GM12874 (cell line): ENCODE measurements at regions not wholly inside any gene's neighbourhood (a gene's known extent, or its start where the extent isn't known, plus 50 kb on each side); places are given as distances from the start of the nearest gene placed in this dataset.

ENCODE experiments used
- CTCF ChIP-seq: IDR thresholded peaks from 2 replicates; pipeline ENCODE4 v1.5.1; 2011; ENCODE audit warnings: low read depth, mild to moderate bottlenecking, control low read depth, low read length, moderate library complexity; ENCODE audit not compliant: insufficient read depth

DNA sequence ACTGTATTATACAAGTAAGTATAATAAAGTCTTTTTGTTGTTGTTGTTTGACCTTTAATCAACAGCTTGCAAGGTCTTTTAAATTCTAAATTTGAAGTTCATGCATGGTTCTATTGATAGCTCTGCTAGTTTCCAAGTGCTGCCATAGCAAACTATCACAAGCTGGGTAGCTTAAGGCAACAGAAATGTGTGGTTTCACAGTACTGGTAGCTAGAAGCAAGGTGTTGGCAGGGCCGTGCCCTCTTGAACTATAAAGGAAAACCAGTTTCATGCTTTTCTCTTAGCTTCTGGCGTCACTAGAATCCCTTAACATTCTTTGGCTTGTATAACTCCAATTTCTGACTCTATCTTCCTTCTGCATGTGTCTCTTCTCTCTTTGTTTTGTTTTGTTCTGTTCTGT lies 1021.9 kb upstream of the AUTS2 start:
- no peak for TF ChIP-seq CTCF

GRCh38 chr7:68581417-68581816 lies 1016.9 kb upstream of the AUTS2 start:
- TF ChIP-seq CTCF, result no peak

DNA sequence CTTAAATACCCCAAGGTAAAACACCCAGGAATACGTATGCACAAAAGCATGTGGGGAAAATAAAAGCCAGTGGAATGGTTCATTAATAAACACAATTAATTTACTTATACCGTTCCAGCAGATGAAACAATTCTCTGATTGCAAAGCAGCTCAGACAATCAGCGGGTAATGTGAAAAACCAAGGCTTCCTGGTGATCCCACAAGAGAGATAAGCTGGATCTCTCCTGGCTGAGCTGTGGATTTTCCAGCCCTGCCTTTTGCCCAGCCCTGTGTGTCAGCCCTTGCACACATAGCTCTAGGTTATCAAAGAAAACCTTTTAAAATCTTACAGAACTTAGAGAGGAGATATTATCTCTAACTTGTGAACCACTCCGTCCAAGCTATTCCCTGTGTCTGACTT lies 1010.7 kb upstream of the AUTS2 start:
- no peak for TF ChIP-seq CTCF

DNA sequence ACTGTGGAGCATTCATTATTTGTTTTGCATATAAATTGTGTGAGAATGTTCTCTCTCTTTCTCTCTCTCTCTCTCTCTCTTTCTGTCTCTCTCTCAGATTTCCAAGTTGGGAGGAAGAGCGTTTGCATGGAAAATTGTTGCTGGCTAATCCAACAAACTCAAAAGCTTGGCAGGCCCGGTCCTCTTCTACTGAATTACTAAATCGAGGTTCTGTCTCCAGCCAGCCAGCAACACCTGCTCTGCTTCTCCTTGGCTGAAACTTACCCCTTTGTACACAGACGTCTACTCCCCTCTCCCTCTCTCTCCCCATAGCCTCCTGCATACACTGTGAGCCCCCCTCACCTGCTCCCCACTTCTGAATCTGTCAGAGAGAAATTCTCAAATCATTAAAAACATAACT lies 996.4 kb upstream of the AUTS2 start:
- no peak for TF ChIP-seq CTCF

DNA sequence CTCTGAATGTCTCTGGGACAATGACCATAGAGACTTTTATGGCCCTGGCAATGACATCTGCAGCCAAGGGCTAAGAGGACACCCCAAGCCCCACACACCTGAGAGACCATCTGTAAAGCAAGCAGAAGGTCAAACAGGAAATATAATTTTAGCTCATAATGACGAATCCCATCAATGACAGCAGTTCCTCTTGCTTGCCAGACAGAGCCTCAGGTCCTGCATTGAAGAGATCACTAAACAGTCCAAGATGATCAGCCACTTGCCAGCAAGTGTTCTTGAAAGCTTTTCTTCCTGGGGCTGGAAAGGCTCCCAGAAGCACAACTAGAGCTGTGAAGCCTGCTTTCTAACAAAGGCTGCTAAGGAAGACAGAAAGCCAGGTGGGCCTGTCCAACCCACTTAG lies 993.7 kb upstream of the AUTS2 start:
- TF ChIP-seq CTCF, result no peak

DNA sequence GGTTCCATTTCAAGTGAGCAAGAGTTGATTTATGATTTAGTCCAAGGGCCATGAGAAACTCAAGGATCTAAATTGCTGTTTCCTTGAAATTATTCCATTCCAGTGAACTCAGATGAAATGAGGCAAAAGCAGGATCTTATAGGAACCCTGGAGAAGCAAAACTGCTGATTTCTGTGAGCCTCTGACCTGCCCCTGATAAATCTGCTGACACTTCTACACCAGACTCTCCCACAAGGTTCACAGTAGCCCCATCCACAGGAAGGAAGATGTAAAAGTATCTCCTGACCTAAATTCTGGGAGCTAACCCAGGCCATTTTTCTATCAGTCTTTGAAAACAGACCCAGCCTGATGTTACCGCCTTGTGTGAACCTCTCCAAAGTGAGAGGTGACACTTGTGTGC lies 987.6 kb upstream of the AUTS2 start:
- no peak for TF ChIP-seq CTCF

GRCh38 chr7:68613405-68613804 lies 984.9 kb upstream of the AUTS2 start:
- TF ChIP-seq CTCF, result no peak

- TF ChIP-seq CTCF, result no peak
These were observed 984.4 kb upstream of the AUTS2 start for GRCh38 chr7:68613897-68614296.
